ENCODE measurements at regions not wholly inside any gene's neighbourhood (a gene's known extent, or its start where the extent isn't known, plus 50 kb on each side); places are given as distances from the start of the nearest gene placed in this dataset.

GRCh38 chr6:3616565-3617176 lies 134.8 kb downstream of the PXDC1 start:
- TF ChIP-seq CTCF (conservative IDR thresholded peaks at IDR 0.05; ENCODE audit: low read length): no peak
- no peak for TF ChIP-seq EZH2phosphoT487 (IDR thresholded peaks at IDR 0.05; ENCODE audit: borderline replicate concordance, low read depth, low read length)

Data from OCI-LY7 (cell line).